22Rv1 (cell line): ENCODE measurements at regions not wholly inside any gene's neighbourhood (a gene's known extent, or its start where the extent isn't known, plus 50 kb on each side); places are given as distances from the start of the nearest gene placed in this dataset.
"Not testable (repeated sequence)": the region's sequence is repeated elsewhere in the genome, so short reads cannot be mapped to it uniquely, and the experiment has no call there.

Experiments used
- CTCF ChIP-seq: fragments of 450-650 bp; IDR thresholded peaks from 2 replicates; pipeline ENCODE4 v1.5.1; 2017; ENCODE audit warnings: mild to moderate bottlenecking
- ZFX ChIP-seq: fragments of 450-650 bp; IDR thresholded peaks from 2 replicates; pipeline ENCODE4 v1.6.1; 2017; ENCODE audit warnings: antibody characterized with exemption, borderline replicate concordance

- not testable (repeated sequence) for TF ChIP-seq CTCF, ZFX
Observed at GRCh38 chr5:173387293-173387692, 59.1 kb upstream of the STC2 start.
